ENCODE measurements at regions not wholly inside any gene's neighbourhood (a gene's known extent, or its start where the extent isn't known, plus 50 kb on each side); places are given as distances from the start of the nearest gene placed in this dataset.

GRCh38 chr9:86816366-86816765 is 130.9 kb downstream of the GAS1 start:
- TF ChIP-seq CTCF (IDR thresholded peaks at IDR 0.05; ENCODE audit: insufficient read depth, low read depth, low read length, missing control alignments): no peak
- no peak for DNase-seq (ENCODE audit: low read depth)

GRCh38 chr9:86812616-86813015 is 134.7 kb downstream of the GAS1 start:
- no peak overlapping the region for H3K4me3 ChIP-seq (ENCODE audit: low read length)
- TF ChIP-seq CTCF (IDR thresholded peaks at IDR 0.05; ENCODE audit: insufficient read depth, low read depth, low read length, missing control alignments): no peak
- no peak for DNase-seq (ENCODE audit: low read depth)

More at GRCh38 chr9:86816366-86816765, 130.9 kb downstream of the GAS1 start:
- H3K4me3 ChIP-seq (ENCODE audit: low read length): no peak overlapping the region

- no peak overlapping the region for H3K4me3 ChIP-seq (ENCODE audit: low read length)
- TF ChIP-seq CTCF (IDR thresholded peaks at IDR 0.05; ENCODE audit: insufficient read depth, low read depth, low read length, missing control alignments): no peak
- no peak for DNase-seq (ENCODE audit: low read depth)
Observed at GRCh38 chr9:86809759-86810367, 137.4 kb downstream of the GAS1 start.

GRCh38 chr9:86809151-86809550 is 138.2 kb downstream of the GAS1 start:
- no peak for DNase-seq (ENCODE audit: low read depth)
- no peak overlapping the region for H3K4me3 ChIP-seq (ENCODE audit: low read length)
- TF ChIP-seq CTCF (IDR thresholded peaks at IDR 0.05; ENCODE audit: insufficient read depth, low read depth, low read length, missing control alignments): no peak

- no peak for TF ChIP-seq CTCF (IDR thresholded peaks at IDR 0.05; ENCODE audit: insufficient read depth, low read depth, low read length, missing control alignments)
- H3K4me3 ChIP-seq (ENCODE audit: low read length): no peak overlapping the region
- DNase-seq (ENCODE audit: low read depth): no peak
Observed at GRCh38 chr9:86807367-86807976, 139.8 kb downstream of the GAS1 start.

GRCh38 chr9:86804011-86804410 is 143.3 kb downstream of the GAS1 start:
- no peak overlapping the region for H3K4me3 ChIP-seq (ENCODE audit: low read length)
- no peak for DNase-seq (ENCODE audit: low read depth)
- no peak for TF ChIP-seq CTCF (IDR thresholded peaks at IDR 0.05; ENCODE audit: insufficient read depth, low read depth, low read length, missing control alignments)

Data from epithelial cell of esophagus (primary cell).